ENCODE measurements at regions not wholly inside any gene's neighbourhood (a gene's known extent, or its start where the extent isn't known, plus 50 kb on each side); places are given as distances from the start of the nearest gene placed in this dataset.
"Not testable (repeated sequence)": the region's sequence is repeated elsewhere in the genome, so short reads cannot be mapped to it uniquely, and the experiment has no call there.

DNA sequence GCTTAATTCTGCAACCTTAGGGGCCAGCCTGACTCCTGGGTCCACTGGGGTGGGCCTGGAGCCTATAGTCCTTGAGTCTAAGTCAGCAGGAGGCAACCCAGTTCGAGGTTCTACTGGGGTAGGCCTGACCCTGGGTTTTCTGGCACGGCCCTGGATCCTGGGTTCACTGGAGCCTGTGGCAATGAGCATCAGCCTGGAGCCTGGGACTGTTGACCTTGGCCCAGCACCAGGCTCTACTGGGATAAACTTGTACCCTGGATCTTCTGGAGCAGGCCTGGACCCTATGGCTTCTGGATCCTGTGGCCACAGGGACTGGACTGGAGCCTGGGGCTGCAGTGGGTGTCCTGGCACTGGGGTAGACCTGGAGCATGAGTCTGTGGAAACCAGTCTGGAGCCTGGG is 874.3 kb upstream of the INTU start:
- no peak for DNase-seq

DNA sequence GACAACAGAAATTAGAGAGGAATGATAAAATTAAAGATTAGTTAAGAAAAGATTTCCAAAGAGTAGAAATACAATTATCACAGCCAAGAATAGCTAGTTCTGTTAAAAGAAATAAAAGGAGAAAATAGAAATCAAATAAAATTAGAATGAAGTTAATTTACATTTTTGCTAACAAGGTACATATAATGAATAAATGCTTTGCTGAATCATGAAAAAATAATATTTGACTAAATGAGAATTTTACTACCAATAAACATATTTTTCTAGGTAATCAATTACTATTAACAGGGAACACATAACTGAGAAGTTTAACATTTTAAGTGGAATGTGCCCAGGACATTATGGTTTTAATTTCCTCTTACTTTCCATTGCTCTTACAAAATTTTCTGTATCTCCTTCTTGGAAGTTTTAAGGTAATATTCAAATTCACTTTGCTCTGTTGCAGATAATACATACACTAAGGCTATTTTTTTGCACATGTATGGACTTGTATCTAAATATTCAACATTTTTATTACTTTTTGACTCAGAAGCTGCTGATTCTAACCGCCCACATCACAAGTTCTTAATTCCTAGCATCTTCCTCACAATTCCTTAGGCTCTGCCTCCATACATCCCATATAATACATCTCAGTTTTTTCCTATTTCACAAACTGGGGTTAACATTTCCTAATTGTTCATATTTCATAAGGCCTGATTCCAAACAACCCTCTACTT is 870.7 kb upstream of the INTU start:
- DNase-seq: no peak

DNA sequence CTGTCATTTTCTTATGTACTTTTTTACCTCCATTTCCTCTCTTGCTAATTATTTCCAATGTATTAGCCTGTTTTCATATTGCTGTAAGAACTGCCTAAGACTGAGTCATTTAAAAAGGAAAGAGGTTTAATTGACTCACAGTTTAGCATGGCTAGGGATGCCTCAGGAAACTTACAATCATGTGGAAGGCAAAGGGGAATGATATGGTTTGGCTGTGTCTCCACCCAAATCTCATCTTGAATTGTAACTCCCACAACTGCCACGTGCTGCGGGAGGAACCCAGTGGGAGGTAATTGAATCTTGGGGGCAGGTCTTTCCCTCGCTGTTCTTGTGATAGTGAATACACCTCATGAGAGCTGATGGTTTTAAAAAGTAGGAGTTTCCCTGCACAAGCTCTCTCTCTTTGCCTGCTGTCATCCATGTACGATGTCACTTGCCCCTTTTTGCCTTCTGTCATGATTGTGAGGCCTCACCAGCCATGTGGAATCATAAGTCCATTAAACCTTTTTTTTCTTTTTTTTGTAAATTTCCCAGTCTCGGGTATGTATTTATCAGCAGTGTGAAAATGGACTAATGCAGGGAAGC is 870.0 kb upstream of the INTU start:
- no peak for DNase-seq

DNA sequence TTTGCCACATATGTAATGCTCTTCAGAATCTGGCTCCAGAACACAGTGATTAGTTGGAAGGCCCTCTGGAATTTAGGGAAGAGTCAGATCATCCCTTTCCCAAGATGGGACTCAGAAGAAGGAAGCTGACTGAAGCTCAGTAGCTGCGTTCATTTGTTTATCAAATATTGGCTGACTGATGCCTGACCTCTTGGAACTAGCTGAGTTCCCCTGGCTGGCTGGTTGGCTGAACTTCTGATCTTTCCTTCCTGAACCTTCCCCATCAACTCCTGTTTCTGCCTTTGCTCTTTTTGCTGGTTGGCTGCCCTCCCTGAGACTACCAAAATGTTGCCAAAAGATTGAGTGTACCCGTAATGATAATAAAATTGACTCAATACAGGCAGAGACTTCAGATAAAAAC is 866.5 kb upstream of the INTU start:
- DNase-seq: no peak

DNA sequence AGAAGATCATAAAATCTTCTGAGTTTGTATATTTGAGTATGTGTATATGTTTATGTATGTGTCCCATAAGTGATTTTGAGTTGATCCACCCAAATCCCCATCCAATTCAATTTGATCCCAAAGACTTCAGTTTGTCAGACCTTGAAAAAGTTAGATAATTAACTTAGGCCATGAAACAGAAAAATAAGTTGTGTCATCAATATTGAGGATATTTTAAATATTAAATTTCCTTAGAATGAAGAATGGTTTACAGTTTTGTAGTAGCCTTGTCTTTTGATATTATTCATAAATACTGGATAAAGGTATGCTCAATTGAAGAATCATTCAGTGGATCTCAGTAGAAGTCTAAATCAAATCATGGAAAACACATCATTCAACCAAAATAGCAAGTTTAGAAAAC is 864.4 kb upstream of the INTU start:
- DNase-seq: no peak

DNA sequence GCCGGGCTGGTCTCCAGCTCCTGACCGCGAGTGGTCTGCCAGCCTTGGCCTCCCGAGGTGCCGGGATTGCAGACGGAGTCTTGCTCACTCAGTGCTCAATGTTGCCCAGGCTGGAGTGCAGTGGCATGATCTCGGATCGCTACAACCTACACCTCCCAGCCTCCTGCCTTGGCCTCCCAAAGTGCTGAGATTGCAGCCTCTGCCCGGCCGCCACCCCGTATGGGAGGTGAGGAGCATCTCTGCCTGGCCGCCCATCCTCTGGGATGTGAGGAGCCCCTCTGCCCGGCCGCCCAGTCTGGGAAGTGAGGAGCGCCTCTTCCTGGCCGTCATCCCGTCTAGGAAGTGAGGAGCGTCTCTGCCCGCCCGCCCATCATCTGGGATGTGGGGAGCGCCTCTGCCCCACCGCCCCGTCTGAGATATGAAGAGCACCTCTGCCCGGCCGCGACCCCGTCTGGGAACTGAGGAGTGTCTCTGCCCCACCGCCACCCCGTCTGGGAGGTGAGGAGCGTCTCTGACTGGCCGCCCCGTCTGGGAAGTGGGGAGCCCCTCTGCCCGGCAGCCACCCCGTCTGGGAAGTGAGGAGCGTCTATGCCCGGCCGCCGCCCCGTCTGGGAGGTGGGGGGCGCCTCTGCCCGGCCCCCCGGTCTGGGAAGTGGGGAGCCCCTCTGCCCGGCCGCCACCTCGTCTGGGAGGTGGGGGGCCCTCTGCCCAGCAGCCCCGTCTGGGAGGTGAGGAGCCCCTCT is 861.8 kb upstream of the INTU start:
- not testable (repeated sequence) for DNase-seq

DNA sequence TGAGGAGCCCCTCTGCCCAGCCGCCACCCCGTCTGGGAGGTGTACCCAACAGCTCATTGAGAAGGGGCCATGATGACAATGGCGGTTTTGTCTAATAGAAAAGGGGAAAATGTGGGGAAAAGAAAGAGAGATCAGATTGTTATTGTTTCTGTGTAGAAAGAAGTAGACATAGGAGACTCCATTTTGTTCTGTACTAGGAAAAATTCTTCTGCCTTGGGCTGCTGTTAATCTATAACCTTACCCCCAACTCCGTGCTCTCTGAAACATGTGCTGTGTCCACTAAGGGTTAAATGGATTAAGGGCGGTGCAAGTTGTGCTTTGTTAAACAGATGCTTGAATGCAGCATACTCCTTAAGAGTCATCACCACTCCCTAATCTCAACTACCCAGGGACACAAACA is 861.1 kb upstream of the INTU start:
- not testable (repeated sequence) for DNase-seq

DNA sequence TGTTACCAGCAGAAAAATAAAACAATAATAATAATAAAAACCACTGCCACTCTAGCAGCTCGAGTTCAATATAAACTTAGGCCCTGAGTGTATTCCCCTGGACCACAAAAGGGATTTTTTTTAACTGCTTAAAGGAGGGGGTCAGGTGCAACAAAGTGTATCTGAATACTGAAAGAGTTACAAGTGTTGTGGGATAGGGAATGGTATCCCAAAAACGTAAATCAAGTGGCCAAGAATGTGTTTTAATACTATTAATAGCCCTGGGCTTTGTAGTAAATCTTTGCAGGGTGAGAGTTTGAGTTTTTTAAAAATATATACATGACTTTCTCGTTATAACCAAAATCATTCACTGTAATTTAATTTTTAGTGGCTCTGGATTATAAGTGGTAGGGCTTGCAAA is 860.1 kb upstream of the INTU start:
- DNase-seq: no peak

DNA sequence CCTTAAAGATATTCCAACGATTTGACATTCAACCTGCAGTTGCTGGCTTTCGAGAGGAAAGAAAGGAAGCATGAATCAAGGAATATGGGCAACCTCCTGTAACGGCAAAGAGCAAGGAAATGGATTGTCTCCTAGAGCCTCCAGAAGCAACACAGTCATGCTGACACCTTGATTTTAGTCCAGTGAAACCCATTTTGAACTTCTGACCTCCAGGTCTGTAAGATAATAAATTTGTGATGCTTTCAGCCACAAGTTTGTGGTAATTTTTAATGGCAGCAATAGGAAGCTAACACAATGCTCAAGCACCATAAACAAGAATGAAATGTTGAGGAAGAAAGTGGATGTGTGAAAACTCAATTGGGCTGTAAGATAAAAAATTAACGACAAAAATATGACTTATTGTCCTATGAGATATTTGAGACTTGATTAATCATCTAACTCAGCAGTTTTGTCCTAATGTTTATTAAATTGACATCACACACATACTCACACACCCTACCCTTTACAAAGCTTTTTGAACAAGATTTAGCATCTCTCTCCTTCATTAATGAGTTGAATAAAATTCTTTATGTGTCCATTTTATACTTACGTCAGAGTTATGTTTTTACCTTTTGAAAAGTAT is 857.2 kb upstream of the INTU start:
- no peak for DNase-seq

DNA sequence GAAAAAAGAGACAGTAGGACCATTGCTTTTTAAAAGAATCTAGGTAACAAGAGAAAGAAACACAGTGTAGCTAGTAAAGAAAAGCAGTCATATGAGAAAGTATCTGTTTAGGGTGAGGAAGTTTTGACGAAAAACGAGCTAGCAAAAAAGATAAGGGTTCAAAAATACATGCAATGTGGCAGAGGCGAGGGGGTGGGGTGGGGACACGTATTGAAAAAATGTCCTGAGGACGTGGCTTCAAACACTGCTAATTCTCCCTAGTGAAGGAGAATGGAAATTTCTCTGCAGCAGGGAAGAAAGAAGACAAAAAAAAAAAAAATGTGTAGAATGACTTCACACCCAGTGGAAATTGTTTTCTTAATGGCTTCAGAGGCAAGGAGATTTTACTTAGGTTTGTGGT is 856.4 kb upstream of the INTU start:
- DNase-seq: no peak

DNA sequence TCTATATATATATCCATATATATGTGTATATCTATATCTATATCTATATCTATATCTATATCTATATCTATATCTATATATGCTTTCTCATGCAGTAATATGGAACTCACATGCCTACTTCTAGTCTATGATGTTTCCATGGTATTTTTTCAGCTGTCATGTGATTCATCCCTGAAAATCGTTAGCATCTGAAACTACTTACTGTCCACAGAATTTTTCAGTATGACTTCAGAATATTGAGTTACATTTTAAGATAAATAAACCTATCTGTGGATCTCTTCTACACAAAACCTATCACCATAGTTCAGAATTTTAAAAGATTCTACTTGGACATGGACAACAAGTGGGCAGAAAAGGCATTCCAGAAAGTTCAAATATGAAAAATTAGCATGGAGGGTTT is 855.1 kb upstream of the INTU start:
- no peak for DNase-seq

DNA sequence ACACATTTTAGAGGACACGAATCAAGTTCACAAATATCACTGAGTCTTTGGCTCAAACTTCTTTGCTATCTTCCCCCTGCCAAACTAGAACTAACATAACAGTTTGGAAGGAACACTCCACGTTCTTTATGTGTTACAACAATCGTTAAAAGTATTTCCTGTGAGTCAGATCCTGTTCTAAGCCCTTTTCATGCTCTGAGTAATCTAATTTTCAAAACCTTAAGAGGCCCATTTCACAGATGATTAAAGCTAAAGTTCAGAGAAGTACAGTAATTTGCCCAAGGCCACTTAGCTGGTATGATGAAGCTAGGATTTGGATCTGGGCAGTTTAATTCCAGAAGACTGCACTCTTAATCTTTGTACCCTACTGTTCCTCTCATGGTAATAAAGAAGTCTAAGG is 854.4 kb upstream of the INTU start:
- no peak for DNase-seq

DNA sequence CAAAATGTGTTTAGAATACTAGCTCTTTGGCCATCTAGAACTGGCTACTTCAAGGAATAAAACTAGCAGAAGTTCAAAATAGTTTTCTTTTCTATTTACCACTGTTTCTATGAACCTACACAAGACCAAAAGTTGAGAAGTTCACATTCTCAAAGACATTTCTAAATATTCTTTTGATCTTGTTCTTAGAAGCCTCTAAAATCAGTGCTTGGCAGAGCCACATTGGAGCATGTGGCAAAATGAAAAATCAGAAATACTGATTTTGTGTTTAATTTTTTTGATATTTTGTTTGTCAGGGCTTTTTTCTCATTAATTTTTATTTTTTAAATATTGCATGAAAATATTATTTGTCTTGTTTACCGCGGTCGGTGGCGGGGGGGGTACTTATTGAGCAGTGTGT is 853.8 kb upstream of the INTU start:
- no peak for DNase-seq

DNA sequence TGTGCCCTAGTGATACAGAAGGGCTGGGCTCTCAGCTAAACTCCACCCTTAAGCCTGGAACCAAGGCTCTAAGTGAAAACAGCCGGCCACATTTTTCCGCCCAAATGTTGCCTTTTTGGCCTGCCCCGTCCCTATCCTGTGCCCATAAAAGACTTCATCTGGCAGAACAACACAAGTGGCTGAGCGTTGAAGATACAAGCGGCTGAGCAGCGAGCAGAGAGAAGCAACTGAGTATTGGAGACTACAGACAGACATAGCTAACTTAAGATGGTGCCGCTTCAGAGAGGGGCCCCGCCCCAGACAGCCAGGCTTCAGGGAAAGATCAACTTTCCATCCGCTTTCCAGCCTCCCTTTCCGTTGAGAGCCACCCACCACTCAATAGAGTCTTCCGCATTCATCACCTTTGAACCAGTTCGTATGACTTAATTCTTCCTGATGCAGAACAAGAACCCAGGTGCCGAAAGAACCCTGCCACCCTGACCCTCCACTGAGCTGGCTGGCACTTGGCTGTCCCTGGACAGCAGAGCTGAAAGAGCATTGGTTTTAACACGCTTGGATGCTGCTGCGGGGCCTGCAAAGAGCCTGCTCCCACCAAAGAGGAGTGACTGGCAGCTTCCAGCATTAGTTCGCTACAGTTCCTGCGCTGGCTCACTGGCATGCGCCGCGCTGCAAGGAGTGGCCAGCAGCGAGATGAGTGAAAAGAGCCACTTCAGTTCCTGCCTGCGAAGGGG is 853.2 kb upstream of the INTU start:
- no peak for DNase-seq

DNA sequence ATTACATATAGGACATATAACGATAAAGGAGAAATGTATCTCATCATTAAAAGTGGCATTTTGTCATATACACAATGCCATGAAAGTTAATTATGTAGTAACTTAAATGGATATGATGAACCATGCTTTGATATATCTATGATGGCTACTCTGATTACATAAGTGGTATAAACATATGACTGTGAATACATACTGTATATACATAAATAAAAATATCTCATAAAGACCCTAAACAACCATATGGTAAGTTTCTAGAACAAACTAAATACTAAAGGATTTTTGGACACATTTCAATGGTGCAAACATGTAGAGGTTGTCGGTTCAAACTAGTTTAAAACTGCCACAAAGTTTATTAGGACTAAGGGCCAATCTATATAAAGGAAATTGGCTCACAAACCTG is 849.6 kb upstream of the INTU start:
- DNase-seq: no peak

DNA sequence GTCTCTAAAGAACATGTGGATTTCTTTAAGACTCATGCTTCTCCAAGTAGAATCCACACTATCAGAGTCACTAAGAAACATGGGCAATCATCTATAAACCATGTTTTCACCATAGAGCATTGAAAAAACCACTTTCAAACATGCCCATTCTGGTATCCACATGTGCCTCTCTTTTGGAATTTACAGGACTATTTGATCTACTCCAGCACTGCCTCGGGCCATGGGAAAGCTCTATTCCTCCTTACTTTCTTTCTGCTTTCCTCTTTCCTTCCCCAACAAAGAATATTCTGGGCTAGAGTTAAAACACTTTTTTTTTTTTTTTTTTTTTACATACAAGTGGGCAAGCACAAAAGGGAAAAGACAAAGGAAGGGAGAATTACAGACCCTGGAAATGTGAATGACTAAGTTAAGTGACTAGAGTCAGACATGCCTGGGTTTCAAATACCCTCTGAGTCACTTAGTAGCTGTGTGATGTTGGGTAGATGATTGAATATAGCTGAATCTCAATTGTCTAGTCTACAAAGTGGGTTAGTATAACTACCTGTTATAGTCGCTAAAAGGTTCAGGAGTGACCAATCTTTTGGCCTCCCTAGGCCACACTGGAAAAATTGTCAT is 847.7 kb upstream of the INTU start:
- no peak for DNase-seq

DNA sequence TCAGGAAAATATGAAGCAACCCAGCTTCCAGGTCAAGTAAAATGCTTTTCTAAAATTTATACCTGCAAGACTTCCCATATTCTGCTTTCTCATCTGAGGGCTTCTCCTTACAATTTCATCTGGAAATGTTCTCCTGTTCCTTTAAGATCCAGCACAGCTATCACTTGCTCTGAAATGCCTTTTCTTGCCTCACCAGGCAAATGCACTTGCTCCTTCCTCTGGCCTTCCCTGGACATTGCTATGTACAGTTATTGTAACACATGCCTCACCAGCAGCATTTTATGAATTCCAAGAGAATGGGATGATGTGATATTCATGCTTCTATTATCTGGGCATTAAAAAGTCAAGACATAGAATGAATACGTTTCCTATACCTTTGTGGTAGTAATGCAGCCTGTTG is 842.1 kb upstream of the INTU start:
- DNase-seq: no peak

DNA sequence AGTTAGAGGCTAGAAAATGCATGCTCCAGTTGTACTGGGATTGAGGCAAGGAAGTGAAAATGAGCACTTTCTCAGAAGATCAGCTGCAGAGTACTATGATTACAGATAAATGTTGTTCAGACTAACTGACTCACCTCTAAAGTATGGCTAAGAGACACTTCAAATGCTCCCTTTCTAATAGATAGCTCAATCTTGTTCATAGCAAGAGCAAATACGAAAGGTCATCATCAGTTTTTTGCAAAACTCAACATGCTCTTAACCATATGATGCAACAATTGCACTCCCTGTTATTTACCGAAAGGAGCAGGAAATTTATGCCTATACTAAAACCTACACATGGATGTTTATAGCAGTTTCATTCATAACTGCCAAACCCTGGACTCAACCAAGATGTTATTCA is 838.4 kb upstream of the INTU start:
- no peak for DNase-seq

DNA sequence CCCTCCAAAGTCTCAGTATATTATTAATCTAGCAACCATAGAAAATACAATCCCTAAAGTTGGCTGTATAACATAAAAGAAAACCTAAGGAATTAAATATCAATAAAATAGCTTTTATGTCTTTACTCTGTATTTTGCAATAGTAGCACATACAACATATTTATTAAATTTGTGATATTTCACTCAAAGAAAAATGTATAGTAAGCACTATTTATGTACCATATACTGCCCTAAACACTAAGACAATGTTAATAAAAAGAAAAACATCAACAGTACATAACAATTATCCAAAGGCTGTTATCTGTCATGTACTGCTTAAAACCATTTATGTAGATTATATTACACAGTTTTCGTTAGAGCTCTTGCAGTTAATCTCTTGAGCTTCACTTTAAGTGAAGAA is 834.5 kb upstream of the INTU start:
- no peak for DNase-seq

DNA sequence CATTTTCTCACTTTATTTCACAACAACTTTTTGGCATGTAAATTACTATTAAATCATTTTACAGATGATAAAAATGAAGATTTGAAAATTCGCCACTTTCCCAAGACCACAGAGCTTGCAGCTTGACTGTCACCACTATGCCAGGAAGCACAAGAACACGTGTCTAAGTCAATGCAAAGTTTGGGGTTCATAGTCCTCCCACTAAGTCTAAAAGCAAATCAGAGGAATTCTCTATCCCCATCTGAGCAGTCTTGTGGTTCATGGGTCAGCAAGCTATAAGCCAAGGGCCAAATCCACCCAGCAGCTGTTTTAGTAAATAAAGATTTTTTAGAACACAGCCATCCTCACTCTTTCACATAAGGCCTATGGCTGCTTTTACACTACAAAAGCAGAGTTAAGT is 833.3 kb upstream of the INTU start:
- DNase-seq: no peak

DNA sequence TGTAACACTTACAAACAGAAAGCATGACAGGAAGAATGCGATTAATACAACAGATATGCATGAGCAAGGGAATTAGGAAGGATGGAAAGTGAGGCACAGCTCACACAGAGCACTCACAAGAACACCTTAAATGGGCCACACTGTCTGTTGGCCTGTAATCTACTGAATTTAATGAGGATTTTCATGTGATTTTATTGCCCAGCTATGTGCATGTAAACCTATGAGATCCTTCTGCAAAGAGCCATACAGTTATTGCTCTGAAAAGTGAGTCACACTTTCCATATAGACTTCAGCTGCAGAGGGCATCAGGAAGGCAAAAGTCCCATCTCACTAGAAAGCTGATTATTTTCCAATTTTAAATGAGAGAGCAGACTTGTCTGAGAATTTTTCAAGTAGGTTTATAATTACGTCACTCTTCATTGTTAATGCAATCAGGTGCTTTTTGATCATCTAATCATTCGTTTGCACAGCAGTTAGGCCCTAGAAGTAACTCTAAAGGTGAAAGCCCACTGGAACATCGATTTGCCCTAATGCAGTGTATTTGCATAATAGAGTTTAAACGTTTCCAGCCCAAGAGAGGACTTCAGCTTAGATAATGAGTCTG is 832.7 kb upstream of the INTU start:
- no peak for DNase-seq

DNA sequence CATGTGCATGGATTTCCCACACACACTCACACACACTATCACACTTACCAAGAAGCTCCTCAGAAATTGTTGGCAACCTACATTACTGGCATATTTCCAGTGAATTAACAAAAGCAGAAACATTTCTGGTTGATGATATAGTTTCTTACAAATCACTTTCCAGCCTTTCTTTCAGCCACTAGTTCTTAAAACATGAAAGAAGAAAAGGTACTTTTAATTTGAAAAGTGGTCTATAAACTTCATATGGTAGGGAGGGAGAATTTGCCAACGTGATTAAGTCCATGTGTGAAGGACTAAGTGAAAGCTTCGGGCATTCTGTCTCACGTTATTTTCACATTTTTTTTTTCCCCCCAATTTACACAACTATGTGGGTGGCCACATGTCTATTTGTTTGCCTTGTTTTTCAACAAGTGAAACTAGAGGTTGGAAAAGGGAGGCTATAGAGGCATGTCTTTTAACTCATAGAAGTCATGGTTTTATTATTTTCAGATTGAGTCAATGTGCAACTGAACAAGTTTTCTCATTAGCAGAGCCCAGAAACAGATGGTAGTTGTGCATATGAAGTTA is 832.1 kb upstream of the INTU start:
- no peak for DNase-seq
